ENCODE measurements at regions not wholly inside any gene's neighbourhood (a gene's known extent, or its start where the extent isn't known, plus 50 kb on each side); places are given as distances from the start of the nearest gene placed in this dataset.

DNA sequence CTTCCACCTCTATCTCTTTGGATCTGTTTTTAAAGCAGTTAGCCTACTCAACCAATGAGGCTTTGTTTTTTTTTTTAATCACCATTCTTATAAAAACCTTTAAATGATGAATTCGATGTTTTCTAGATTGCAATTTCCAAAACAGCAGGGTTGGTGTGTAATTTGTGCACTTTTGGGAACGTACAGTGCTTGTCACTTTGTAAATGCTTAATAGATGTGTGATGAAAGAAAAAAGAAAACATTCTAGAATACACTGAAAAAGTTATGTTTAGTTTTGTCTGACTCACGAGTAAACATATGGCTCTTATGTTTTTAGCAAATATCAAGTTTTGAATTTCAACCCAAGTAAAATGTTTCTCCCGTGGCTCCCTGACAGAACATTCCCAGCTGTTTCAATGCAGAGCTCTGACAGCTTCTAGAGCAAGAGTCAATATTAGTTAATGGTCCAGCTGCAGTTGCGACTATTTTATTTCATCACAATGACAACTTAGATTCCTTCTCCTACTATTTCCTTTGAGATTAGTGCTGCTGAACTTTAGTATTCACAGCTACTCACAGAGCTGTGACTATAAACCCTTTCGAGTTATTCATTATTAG is 362.5 kb upstream of the ADAMTS5 start:
- TF ChIP-seq, protein P1, sequence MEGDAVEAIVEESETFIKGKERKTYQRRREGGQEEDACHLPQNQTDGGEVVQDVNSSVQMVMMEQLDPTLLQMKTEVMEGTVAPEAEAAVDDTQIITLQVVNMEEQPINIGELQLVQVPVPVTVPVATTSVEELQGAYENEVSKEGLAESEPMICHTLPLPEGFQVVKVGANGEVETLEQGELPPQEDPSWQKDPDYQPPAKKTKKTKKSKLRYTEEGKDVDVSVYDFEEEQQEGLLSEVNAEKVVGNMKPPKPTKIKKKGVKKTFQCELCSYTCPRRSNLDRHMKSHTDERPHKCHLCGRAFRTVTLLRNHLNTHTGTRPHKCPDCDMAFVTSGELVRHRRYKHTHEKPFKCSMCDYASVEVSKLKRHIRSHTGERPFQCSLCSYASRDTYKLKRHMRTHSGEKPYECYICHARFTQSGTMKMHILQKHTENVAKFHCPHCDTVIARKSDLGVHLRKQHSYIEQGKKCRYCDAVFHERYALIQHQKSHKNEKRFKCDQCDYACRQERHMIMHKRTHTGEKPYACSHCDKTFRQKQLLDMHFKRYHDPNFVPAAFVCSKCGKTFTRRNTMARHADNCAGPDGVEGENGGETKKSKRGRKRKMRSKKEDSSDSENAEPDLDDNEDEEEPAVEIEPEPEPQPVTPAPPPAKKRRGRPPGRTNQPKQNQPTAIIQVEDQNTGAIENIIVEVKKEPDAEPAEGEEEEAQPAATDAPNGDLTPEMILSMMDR (IDR thresholded peaks at IDR 0.05; ENCODE audit: insufficient read depth, low read length, poor library complexity, severe bottlenecking) = no peak
- no peak for TF ChIP-seq EZH2phosphoT487 (conservative IDR thresholded peaks at IDR 0.05; ENCODE audit: low read length)
